ENCODE measurements at regions not wholly inside any gene's neighbourhood (a gene's known extent, or its start where the extent isn't known, plus 50 kb on each side); places are given as distances from the start of the nearest gene placed in this dataset.

- no peak for TF ChIP-seq CTCF (IDR thresholded peaks at IDR 0.05)
- no peak for TF ChIP-seq ZFX (IDR thresholded peaks at IDR 0.05; ENCODE audit: borderline replicate concordance)
Measured at GRCh38 chr12:7557227-7557626, 53.6 kb upstream of the CD163 start.
